ENCODE measurements at regions not wholly inside any gene's neighbourhood (a gene's known extent, or its start where the extent isn't known, plus 50 kb on each side); places are given as distances from the start of the nearest gene placed in this dataset.
"Not testable (repeated sequence)": the region's sequence is repeated elsewhere in the genome, so short reads cannot be mapped to it uniquely, and the experiment has no call there.

DNA sequence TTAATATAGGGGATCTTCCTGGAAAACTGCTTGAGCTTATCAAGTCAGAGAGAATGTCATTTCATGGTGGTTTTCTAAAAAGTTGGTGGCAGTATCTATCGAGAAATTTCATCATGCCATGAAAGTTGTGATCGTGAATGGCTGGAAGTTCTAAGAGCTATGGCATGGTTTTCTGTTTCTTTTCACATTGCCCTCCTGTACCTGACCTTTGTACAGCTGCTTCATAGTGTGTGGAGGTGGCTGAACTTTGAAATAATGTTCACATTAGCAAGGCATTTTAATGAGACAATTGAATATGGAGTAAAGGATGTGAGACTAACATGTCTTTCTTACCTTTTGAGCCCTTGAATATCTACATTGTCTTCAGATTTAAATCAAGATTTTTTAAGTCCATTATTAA lies 278.2 kb upstream of the ID4 start:
- no peak for DNase-seq

DNA sequence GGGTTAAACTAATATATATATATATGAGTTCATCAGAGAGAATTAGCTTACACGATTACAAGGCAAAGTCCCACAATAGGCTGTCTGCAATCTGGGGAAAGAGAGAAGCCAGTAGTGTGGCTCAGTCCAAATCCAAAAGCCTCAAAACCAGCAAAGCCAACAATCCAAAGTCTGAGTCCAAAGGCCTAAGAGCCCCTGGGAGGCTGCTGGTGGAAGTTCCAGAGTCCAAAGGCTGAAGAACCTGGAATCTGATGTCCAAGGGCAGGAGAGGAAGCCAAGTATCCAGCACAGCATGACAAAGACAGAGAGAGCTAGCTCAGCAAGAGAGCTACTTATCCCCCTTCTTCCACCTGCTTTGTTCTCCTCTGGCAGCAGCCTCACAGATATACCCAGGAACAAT lies 274.7 kb upstream of the ID4 start:
- DNase-seq, result no peak

DNA sequence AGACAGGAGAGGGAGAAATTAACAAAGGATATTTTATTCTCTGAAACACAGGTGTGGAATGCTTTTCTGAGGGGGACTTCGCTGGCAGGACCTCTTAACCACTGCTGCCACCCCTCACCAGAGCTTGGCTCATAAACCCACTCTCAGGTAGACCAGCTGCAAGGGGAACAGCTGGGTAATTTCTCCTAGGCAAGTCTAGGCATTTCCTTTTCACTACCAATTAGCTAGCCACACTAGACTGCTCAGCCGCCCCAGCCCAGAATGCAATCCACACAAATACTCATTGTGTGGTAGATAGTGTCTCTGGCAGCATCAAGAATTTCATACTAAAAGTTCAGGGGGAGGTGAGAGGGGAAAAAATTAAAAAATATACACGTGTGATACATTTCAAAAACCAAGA lies 267.6 kb upstream of the ID4 start:
- no peak for DNase-seq

DNA sequence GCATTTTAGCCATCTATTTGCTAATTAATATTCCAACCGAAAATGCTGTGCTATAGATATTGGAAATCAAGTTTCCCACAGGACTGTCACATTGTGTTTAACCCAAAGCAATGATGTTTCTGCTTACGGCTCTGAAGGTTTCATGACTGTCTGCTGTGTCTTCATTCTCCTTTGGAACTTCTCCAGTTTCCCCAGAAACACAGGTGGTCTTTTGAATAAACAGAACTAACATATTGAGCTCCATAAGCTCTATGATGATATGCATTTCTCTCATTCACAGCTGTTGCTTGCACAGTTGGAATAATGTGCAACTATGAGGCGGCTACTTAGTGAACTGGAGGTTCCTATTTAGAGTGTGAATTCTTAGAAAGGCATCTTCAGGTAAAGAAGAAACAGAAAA lies 266.0 kb upstream of the ID4 start:
- no peak for DNase-seq

DNA sequence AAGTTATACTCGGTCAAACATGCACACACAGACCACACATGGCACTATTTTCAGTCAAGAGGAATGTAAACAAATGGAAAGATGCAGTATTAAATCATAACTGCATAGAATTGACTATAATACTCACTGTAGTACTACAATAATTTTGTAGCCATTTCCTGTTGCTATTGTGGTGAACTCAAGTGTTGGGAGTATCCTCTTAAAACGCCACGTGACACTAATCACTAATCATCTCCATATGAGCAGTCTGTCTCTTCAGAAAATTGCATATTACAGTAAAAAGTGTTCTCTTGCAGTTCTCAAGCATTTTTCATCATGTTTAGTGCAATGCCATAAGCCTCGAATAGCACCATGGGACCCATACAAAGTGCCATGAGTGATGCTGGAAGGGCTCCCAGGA lies 258.7 kb upstream of the ID4 start:
- DNase-seq, result no peak

DNA sequence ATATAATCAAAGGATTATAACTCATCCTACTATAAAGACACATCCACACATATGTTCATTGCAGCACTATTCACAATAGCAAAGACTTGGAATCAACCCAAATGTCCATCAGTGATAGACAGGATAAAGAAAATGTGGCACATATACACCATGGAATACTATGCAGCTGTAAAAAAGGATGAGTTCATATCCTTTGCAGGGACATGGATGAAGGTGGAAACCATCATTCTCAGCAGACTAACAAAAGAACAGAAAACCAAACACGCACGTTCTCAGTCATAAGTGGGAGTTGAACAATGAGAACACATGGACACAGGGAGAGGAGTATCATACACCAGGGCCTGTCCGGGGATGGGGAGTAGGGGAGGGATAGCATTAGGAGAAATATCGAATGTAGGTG lies 253.0 kb upstream of the ID4 start:
- DNase-seq, result not testable (repeated sequence)

DNA sequence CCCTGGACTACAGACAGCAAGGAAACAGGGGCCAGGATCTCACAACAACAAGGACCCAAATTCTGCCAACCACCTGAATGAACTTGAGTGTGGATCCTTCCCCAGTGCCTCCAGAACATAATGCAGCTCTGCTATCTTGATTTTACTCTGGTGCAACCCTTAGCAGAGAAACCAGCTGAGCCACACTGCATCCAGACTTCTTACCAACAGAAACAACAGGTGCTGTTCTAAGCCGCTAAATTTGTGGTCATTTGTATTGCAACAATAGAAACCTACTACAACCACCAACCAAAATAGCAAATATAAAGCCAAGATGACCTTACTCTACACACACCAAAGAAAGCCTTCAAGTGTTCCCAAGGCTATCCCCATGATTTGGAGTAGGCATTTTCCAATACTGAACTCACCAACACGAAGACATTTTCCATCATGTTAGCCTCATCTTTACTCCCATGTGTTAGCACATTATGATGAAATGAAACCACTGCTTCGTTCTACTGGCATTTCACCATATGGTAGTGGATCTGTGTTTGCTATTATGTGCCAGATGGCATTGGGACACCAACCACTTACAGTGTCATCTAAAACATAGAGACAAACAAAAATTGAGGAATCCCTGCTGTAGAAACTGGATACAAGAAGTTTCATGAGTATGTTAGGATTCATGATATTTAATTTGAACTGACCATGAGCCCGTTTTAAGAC lies 249.8 kb upstream of the ID4 start:
- no peak for DNase-seq

DNA sequence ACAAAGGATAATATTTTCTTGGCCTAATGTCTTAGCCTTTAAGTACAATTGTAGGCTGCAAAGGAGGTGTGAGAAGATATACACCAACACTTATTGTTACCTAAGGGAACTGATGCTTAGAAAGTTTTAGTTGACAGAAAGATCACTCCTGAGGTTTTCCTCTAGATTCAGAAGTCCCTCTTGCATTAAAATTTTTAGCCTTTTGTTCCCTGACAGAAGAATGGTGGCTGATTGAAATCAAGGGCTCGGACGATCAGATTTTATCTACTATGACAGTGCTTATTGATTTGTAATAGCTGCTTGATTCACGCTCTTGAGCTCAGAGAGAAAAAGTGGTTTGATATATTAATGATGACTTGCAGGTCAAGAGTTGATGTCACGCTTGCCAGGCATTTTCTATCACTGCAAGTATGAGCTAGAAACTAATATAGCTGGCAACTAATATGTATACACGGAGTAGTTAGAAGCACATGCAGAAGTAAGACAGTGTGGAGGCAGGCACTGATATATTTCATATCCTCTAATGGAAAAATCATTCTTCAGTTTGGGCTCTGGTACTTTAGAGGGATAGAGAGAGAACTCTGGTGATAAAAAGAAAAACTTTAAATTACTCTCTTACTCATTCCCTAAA lies 246.6 kb upstream of the ID4 start:
- DNase-seq, result no peak

DNA sequence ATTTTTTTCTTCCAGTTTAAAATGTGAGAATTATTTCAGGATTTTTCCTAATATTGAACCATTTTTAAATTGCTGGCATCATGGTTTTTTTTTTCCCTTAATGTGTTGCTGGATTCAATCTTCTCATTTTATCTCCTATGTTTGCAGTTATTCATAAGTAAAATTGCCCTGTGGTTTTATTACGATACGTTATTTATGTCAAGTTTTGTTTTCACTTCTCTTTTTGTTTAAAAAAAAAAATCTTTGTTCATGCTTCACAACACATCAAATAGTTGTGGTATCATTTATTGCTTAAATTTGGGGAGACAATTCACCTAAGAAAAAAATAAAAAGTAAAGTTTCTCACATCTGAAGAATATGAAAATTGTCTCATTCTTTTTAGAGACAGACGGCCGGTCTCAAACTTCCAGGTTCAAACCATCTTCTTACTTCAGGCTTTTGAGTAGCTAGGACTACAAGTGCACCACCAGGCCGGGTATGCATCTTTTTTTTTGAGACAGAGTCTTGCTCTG lies 239.3 kb upstream of the ID4 start:
- no peak for DNase-seq

DNA sequence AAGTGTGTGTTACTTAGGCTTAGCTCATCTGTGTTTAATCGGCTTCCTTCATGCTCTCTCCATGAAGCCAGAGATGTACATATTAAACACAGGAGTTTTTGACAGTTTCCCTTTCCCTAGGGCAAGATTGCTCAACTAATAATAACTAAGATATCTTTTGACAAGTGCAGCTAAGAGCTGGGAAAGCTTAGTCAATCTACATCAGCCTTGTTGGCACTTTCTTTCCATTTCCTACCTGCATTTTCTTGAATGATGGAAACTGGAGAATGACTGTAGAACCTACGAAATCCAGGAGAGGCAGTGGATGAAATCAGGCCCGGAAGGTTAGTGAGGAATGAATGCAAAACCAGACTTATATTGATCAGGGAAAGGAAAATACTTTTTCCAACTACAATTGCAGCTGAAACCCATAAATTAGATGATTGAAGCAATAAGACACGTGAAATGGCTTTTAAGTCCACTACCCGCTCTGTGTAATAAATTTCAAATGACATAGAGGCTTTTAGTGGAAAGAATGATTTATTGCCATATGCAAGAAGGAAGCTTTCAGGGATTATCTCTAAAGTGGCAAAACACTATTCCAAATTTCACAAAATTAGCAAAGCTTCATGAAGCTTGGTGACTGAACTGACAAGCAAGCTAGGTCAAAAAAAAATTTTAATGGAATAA lies 237.2 kb upstream of the ID4 start:
- DNase-seq, result no peak

DNA sequence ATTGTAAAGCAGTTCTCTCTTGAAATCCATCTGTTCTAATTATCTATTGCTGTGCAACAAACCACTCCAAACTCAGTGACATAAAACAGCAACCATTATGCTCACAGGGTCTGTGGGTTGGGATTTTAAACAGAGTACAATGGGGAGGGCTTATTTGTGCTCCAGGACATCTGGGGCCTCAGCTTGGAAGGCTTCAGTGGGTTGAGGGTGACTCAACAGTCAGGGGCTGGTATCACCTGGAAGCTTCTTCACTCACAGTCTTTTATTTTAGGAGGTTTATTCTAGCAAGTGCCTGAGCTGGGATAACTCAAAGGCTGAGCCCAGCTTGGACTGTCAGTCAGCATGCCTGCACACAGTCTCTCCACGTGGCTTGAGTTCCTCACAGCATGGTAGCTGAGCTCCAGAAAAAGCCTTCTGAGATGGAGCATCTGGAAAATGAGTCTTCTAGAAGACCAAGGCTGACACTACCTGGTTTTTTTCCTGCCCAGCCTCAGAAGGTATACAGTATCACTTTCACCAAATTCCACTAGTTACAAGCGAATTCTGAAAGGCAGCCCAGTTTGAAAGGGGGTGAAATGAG lies 234.6 kb upstream of the ID4 start:
- DNase-seq, result no peak

DNA sequence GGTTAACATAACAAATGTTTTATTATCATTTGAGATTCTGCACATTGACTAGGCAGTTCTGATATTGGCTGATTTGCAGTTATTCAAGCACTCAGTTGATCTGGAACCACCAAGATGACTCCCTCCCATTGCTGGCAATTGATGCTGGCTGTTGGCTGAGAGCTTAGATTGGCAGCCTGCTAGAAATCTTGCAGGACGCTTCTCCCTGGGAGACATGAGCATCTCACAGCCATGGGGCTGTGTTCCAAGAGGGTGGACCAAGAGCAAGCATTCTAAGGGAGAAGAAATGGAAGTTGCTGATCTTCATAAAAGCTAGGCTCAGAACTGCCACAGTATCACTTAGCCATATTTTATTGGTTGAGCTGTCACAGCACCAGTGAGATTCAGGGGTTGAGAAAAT lies 233.4 kb upstream of the ID4 start:
- DNase-seq, result no peak

DNA sequence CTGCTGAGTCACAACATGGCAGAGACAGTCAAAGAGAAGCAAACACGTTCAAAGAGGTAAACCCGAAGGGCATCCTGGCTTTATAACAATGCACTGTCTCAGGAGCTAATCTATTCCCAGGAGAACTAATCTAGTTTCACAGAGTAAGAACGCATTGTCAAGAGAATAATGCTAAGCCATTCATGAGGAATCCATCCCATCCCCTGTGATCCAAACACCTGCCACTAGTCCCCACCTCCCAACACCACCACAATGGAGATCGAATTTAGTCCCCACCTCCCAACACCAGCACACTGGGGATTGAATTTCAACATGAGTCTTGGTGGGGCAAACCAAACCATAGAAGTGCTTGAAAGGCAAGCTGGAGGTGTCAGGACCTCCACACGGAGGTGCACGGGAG lies 231.5 kb upstream of the ID4 start:
- no peak for DNase-seq

DNA sequence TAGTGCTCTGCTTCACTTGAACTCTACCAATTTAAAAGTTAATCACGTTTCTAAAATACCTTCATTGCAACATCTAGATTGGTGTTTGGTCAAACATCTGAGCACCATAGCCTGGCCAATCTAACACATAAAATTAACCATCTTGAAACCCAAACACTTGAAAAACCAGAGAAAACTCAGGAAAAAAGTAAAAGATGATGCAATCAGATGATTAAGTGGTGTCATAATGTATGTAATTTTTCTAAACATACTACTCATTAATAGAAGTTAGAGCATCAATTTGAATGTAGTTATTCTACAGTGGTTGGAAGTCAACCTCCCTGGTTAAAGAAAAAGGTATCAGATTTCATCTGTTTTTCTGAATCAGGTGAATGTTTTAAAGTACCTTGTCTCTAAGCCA lies 228.6 kb upstream of the ID4 start:
- no peak for DNase-seq

DNA sequence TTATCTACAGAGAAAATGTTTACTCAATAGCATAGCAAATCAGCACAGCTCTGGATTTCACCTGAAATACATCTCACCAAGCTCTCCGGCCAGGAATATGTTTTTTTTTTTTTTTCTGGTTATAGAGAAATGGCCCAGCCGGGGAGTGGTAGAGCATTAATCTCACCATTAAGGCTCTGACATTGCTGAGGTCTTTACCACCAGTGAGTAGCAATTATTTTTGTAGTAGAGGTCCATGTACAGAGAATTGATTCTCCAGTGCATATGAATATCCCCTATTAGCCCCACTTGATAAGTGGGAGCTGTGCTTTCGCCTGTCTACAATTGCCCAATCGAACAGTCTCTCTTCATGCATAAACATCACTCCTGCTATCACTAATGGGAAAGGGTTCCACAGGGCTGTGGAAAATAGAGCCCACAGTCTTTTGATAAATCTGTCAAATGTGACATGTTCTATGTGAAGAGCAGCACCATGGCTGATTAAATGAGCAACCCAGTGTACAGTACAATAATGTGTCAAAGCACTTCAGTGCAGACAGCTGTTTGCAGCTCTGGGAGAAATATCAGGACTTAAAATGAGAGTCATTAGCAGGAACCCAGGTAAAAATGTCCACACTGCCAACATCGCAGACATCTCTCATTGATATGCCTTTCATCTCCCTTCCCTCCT lies 227.1 kb upstream of the ID4 start:
- no peak for DNase-seq

DNA sequence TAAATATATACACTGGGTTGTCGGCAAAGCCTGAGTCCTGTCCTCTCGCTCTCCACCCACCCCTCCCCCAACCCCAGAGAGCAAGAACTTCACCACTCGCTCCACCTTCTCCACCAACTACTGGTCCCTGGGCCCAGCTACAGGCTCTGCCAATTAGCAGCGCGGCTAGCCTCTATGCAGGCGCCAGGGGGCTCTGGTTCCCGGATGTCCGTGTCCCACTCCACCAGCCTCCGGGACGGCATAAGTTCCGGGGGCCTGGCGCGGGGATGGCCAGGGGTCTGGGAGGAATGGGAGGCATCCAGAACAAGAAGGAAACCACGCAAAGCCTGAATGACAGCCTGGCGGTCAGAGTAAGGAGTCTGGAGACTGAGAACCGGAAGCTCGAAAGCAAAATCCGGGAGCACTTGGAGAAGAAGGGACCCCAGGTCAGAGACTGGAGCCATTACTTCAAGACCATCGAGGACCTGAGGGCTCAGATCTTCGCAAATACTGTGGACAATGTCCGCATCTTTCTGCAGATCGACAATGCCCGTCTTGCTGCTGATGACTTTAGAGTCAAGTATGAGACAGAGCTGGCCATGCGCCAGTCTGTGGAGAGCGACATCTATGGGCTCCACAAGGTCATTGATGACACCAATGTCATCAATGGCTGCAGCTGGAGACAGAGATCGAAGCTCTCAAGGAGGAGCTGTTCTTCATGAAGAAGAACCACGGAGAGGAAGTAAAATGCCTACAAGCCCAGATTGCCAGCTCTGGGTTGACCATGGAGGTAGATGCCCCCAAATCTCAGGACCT lies 224.3 kb upstream of the ID4 start:
- not testable (repeated sequence) for DNase-seq

DNA sequence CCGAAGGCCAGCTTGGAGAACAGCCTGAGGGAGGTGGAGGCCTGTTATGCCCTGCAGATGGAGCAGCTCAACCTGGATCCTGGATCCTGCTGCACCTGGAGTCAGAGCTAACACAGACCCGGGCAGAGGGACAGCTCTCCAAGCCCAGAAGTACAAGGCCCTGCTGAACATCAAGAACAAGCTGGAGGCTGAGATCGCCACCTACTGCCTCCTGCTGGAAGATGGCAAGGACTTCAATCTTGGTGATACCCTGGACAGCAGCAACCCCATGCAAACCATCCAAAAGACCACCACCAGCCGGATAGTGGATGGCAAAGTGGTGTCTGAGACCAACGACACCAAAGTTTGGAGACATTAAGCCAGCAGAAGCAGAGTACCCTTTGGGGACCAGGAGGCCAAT lies 223.5 kb upstream of the ID4 start:
- DNase-seq, result no peak

DNA sequence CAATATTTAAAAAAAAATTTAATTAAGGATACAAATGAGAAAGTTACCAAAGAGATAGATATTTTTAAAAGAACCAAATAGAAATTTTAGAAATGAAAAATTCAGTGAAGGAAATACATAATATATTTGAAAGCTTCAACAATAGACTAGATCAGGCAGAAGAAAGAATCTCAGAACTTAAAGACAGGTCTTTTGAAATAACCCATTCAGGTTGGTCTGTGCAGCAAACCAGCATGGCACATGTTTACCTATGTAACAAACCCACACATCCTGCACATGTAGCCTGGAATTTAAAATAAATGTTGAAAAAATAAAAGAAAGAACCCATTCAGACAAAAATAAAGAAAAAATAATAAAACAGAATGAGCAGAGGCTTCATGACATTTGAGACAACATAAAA lies 221.1 kb upstream of the ID4 start:
- no peak for DNase-seq

DNA sequence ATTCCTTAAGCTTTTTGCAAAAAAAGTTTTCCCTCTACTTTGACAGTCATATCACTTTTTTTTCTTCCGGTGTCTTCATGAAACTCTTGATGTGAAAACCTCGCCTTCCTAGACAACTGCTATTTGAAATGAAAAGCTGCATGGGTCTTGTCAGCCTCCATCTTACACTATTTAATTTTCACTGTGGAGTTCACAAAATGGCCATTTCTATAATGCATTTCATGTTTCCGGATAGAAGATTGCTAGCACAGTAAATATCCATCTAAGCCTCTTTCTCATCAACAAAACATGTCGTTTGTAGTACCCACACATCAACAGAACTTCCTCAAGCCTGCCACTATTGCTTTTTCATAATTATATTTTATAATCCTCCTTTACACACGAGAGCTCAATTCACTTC lies 204.9 kb upstream of the ID4 start:
- DNase-seq, result no peak

DNA sequence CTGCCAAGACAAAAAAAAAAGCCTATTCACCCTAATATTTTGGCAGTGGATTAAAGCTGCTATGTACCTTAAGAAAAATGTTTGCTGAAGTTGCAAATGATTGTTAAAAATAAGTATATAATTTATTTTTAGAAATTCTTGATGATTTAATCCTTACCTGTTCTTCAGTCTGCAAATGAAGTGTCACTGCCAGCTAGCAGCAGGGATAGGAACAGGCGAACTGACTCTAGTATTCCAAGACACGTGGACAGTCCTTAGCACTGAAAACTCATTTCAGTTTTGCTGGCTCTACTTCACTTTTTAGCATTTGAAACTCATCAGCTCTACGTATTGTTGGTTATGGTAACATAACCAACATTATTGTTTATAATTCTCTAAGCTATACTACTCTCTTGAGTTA lies 204.4 kb upstream of the ID4 start:
- DNase-seq, result no peak

DNA sequence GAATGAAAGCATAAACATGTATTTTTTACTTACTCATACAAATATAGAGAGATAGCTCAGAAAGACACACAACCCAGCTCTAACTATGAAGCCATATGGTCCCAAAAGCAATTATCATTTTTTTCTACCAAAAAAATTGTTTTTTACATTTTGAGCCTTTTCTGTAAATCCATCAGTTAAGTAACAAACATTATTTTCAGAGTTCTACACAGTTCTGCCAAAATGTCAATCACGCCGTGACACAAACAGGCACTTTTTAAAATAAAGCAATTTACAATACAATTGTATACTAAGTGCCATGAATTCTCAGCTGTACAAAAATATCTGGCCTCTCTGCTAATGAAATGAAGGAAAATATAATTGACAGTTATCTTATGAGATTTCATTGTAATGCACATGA lies 201.4 kb upstream of the ID4 start:
- no peak for DNase-seq

DNA sequence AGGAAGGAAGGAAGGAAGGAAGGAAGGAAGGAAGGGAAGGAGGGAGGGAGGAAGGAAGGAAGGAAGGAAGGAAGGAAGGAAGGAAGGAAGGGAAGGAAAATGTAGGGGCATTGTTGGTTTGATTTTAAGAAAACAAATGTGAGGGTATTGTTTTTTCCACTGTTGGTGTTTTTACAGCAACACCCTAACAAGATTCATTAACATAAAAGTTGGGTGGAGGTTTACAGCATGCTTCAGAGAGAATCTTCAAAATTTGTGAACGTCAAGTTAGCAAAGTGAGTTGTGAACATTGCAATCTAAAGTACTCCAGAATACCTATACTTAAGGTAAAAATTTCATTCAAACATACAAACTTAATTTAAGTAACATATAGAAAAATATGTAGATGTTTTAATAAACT lies 200.2 kb upstream of the ID4 start:
- DNase-seq, result no peak

DNA sequence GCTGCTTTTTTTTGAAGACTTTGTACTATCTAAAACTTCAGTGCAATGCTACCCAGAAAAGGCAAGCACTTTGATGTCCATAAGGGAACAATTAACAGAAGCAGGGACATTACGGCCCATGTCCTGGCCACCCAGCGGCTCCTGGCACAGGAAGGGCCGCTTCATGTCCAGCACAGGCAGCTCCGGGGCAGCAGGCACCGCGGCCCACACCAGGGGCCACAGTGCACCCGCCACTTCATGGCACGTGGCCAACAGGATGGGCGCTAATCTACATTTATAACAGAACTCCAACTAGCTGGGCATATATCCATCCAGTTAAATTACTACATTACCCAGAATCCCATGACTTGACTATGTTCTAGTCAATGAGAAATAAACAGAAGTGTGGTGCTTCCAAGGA lies 198.2 kb upstream of the ID4 start:
- no peak for DNase-seq
